GM12874 (cell line): ENCODE measurements at regions not wholly inside any gene's neighbourhood (a gene's known extent, or its start where the extent isn't known, plus 50 kb on each side); places are given as distances from the start of the nearest gene placed in this dataset.

Source experiments
- TF ChIP-seq, protein P1 (sequence below): IDR thresholded peaks from 2 replicates; pipeline ENCODE4 v1.5.1; 2011; ENCODE audit warnings: low read depth, mild to moderate bottlenecking, control low read depth, low read length, moderate library complexity; ENCODE audit not compliant: insufficient read depth

DNA sequence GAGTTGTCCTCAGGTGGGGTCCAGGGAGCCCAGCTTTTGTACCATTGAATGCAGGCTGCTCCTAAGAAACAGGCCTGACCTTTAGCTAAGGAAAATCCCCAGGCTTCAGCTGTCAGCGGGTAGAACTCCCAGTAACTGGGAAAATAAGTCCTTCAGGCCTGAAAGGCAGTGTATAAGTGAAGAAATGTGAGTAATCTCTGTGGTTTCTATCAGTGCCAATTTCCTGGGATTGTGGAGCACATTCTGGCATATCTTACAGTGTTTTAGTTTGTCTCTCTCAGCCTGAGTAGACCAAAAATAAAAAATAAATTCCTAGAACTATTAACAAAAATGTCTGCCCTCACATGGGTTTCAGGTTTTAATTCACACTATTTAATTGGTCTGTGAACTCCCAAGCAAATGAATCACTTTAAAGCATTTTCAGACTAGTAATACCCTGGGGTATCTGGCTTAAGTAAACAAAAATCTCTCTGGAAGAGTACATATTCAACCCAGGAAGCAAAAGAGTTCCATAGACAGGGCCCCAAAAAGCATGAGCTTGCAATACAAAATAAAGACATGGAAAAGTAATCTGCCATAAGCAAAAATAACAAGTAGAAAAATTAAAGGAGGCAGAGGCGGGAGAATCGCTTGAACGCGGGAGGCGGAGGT lies 566.2 kb upstream of the NOX3 start:
- TF ChIP-seq, protein P1, sequence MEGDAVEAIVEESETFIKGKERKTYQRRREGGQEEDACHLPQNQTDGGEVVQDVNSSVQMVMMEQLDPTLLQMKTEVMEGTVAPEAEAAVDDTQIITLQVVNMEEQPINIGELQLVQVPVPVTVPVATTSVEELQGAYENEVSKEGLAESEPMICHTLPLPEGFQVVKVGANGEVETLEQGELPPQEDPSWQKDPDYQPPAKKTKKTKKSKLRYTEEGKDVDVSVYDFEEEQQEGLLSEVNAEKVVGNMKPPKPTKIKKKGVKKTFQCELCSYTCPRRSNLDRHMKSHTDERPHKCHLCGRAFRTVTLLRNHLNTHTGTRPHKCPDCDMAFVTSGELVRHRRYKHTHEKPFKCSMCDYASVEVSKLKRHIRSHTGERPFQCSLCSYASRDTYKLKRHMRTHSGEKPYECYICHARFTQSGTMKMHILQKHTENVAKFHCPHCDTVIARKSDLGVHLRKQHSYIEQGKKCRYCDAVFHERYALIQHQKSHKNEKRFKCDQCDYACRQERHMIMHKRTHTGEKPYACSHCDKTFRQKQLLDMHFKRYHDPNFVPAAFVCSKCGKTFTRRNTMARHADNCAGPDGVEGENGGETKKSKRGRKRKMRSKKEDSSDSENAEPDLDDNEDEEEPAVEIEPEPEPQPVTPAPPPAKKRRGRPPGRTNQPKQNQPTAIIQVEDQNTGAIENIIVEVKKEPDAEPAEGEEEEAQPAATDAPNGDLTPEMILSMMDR: no peak

DNA sequence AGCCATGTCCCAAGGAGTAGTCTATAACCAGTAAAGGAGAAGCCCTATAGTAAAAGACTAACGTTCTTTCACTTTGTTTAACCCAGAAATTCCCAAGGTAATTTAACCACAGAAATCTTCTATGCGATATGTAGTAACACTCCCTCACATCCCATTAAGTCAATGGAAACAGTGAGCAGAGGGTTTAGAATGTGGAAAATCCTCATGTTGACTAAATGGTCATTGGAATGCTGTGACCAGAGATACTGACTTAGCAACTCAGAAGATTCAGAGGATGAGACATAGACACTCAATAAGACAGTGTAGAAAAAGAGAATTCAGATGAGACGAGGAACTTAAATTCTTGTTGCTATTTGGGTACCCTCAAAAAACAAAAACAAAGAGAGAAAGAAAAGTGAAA lies 562.2 kb upstream of the NOX3 start:
- TF ChIP-seq, protein P1: no peak

DNA sequence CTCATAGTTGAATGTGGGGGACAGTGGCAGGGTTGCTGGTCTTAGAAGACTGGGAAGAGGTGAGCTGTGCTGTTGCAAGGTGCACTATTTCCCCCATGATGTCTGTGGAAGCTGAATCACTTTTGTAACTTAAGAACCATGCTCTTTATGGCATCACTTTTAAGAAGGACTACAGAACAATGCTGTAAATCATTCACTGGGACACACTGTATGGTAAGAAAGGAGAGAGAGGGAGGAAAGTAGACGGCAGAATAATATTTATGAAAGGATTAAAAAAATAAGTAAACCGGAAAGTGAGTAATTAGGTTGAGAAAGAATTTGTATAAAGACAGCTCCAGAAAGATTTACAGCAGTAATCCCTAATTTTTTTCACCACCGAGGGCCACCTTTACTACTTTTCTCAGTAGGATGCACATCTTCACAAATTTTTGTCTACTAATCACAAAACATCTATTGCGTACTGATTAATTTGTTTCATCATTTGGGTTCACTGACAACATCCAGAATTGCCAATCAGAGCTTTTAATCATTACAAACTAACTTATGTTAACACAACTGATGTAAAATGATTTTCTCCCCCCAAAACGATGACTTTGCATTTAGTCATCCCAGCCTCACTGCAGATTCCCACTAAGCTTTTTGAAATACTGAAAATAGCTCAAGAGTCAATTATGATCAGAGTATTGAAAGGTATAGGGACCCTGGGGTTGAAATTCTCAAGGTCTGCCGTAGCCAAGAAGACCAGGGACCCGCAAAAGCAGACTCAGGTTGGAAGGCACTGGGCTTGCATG lies 560.7 kb upstream of the NOX3 start:
- TF ChIP-seq, protein P1: no peak

DNA sequence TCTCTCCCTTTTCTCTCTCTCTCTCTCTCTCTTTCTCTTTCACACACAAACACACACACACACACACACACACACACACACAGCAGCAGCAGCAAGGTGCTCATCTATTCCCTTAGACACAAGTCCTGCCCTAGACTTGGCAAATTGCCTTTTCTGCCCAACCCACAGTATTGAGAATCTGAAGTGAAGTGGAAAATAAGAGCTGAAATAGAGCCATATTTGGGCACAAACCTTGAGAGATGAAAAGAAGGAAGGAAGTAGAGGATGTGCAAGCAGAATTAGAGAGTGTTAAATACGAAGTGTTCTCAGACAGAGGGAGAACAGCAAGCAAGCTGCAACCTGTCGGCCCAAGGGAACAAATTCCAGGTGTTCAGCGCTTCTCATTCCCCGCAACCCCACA lies 557.5 kb upstream of the NOX3 start:
- TF ChIP-seq, protein P1: no peak

DNA sequence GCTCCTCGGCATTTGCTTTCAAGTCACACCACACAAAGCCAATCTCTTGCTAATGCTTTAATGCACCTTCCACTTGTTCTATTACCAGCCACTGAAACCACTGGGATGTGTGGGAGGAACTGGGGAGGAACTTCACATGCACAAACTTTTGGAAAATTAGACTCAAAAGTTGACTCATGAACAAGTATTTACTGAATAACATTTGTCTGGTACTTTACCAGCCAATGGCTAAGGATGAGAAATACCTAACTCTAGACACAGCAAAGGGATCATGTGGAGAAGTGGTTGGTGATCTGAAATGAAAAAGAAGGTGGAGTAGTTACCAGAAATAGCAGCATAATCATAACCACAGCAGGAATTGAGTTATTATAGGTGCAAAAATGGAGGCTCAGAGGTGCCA lies 554.0 kb upstream of the NOX3 start:
- TF ChIP-seq, protein P1: no peak

DNA sequence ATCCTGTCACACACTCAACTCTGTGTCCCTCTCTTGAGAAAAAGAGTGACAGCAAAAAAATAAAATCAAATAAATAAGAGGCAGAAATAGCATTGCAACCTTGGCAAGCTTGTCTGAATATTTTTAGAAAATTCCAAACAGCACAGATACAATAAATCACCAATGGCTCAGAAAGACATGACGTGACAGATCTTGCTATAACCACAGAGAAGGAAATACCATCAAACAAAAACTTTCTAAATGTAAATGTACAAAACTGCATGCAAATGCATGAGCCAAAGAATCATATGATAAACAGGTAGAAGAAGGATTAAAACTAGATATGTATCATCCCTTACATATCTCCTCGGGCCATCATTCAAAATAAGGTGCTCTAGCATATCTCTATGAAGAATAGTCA lies 549.2 kb upstream of the NOX3 start:
- TF ChIP-seq, protein P1: no peak

DNA sequence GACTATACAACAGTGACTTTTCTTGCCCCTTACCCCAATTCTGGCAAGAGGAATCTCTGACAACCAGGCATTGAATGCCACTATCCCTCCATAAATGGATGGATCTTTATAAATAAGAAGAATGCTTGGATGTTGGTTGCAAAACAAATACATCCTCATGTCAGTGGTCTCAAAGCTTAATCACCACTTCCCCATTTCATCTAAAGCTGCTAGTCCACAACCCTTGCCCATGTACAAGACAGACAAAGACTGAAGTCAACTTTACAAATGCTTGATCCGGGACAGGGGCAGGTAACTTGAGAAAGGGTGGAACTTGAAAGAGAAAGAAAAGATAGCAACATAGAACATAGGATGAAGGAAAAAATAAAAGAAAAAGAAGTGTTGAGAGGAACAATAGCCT lies 540.5 kb upstream of the NOX3 start:
- TF ChIP-seq, protein P1: no peak
